ENCODE measurements at regions not wholly inside any gene's neighbourhood (a gene's known extent, or its start where the extent isn't known, plus 50 kb on each side); places are given as distances from the start of the nearest gene placed in this dataset.

DNA sequence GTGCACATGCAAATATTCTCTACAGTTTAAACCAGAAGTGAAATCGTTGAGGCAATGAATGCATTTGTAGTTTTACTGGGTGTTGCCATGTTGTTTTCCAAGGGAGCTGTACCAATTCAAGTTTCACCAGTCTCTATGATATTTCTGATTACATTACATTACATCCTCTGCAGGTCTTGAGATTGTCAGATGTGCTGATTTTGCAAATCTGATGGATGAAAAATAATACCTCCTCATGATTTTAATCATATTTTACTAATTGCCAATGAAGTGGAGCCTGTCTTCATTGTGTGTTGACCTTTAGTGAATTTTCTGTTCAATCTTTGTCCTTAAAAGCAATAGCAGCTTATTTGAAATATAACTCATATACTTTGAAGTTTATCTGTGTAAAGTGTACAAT lies 282.4 kb downstream of the NR2F2 start:
- no peak overlapping the region for H3K4me3 ChIP-seq (ENCODE audit: low read depth, low read length)
- TF ChIP-seq, protein P1, sequence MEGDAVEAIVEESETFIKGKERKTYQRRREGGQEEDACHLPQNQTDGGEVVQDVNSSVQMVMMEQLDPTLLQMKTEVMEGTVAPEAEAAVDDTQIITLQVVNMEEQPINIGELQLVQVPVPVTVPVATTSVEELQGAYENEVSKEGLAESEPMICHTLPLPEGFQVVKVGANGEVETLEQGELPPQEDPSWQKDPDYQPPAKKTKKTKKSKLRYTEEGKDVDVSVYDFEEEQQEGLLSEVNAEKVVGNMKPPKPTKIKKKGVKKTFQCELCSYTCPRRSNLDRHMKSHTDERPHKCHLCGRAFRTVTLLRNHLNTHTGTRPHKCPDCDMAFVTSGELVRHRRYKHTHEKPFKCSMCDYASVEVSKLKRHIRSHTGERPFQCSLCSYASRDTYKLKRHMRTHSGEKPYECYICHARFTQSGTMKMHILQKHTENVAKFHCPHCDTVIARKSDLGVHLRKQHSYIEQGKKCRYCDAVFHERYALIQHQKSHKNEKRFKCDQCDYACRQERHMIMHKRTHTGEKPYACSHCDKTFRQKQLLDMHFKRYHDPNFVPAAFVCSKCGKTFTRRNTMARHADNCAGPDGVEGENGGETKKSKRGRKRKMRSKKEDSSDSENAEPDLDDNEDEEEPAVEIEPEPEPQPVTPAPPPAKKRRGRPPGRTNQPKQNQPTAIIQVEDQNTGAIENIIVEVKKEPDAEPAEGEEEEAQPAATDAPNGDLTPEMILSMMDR (IDR thresholded peaks at IDR 0.05; ENCODE audit: low read depth, low read length): no peak

DNA sequence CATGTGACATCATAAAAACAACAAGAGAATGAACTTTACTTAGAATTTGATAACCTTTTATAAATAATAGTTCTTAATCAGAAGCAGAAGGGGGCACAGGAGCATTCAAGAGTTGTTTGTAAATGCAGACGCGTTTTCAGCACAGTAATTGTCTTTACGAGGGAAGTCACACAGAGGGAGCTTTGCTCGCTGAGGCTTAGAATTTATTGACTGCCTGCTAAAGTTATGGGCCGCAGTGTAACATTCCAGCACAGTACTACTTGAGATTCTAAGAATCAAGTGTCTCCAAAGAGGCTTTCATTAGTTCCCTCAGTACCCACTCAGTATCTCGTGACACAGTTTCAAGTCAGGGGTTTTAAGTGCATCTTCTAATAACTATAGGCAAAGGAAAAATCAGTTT lies 288.7 kb downstream of the NR2F2 start:
- H3K4me3 ChIP-seq (ENCODE audit: low read depth, low read length): no peak overlapping the region
- TF ChIP-seq, protein P1 (IDR thresholded peaks at IDR 0.05; ENCODE audit: low read depth, low read length): no peak

DNA sequence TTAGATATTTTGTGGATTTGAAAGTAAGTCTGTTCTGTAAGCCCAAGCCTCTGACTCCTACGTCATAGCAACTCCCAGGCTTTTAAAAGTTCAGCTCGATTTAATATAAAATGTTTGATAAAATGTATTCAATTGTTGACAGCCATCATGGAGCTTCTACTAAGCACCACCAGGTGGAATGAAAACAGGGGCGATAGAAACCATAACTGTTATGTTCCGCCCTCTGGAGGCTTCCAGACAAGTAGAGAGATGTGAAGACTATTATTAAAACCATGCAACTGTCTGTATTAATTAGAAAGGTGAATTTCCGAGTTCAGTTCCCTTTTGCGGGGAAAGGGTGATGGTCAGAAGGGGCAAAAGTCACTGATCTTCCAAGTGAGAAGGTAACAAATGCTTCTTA lies 292.2 kb downstream of the NR2F2 start:
- TF ChIP-seq, protein P1 (IDR thresholded peaks at IDR 0.05; ENCODE audit: low read depth, low read length): no peak
- H3K4me3 ChIP-seq (ENCODE audit: low read depth, low read length): no peak overlapping the region

DNA sequence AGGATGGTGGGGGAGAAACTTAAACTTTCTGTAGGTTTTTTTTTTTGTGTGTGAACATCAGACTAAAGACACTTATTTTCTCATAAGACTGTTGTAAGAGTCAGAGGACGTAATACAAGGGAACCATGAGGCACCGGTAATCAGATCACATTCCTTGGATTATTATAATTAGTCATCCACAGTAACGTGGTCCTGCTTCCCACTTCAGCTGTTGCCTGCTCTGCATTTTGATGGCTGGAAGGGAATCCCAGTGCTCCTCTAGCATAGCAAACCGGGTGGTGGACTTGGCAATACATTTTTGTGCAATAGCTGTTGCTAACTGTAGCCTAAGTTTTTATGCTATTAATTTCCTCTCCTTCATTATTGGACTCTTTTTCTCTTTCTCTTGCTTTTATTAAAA lies 294.8 kb downstream of the NR2F2 start:
- H3K4me3 ChIP-seq (ENCODE audit: low read depth, low read length): no peak overlapping the region
- TF ChIP-seq, protein P1 (IDR thresholded peaks at IDR 0.05; ENCODE audit: low read depth, low read length): no peak

DNA sequence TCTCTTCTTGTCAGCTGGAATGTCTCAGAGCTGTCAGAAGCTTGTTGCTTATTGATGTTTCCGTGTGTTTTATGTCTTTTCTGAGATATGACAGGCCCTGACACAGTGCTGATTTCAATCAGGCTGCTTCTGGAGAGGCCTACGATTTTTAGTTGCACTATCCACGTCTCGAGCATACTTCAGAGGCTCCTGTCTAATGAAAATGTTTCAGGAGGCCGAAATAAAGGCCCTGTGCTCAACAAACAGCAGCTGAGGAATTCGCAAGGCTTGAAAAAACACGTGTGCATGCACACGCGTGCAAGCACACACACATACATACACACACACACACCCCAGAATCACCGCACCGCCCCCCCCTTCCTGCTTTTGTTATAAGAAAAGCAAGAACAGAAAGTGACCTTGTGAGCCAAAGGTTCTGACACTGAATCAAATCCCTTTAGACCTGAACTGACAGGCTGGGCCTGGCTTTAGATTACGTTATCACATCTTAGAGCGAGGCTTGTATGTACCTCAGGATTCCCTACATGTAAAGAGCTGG lies 296.6 kb downstream of the NR2F2 start:
- H3K4me3 ChIP-seq (ENCODE audit: low read depth, low read length): no peak overlapping the region
- TF ChIP-seq, protein P1 (IDR thresholded peaks at IDR 0.05; ENCODE audit: low read depth, low read length): no peak

DNA sequence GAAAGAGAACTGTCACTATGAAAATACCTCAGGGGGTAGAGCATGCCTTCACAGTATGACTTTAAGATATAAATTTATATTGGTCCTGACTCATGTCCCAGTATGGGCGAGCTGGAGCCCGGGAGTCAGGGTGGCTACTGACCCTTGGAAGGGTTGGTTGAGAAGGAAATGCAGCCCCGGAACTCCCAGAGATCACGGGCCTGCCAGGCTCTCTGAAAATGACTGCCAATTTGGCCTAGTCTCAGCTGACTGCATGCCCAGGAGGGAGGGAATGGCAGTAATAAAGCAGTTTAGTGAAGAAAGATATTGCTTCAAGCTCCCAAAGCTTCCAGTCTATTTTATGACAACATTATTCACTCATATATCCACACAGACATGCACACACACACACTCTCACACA lies 299.0 kb downstream of the NR2F2 start:
- no peak overlapping the region for H3K4me3 ChIP-seq (ENCODE audit: low read depth, low read length)
- TF ChIP-seq, protein P1 (IDR thresholded peaks at IDR 0.05; ENCODE audit: low read depth, low read length): no peak

DNA sequence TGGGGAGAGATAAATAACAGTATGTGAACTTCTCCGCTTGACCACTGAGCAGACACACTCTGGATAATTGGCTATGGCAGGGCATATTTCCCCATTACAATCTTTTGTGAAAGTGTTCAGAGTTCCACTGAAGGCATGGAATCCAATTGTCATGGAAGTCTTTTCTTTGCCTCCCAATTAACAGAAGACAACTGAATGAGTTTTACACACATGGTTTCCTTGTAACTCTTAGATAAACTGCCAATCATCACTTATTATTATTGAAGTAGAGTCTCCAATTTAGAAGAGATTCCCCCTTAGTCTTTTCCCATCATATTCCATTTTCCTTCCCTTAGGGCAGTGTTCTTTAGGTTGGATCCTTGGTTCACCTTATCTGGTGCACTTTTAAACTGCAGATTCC lies 308.3 kb downstream of the NR2F2 start:
- no peak overlapping the region for H3K4me3 ChIP-seq (ENCODE audit: low read depth, low read length)
- TF ChIP-seq, protein P1 (IDR thresholded peaks at IDR 0.05; ENCODE audit: low read depth, low read length): no peak

All from WI38 (cell line).